ENCODE measurements at regions not wholly inside any gene's neighbourhood (a gene's known extent, or its start where the extent isn't known, plus 50 kb on each side); places are given as distances from the start of the nearest gene placed in this dataset.

DNA sequence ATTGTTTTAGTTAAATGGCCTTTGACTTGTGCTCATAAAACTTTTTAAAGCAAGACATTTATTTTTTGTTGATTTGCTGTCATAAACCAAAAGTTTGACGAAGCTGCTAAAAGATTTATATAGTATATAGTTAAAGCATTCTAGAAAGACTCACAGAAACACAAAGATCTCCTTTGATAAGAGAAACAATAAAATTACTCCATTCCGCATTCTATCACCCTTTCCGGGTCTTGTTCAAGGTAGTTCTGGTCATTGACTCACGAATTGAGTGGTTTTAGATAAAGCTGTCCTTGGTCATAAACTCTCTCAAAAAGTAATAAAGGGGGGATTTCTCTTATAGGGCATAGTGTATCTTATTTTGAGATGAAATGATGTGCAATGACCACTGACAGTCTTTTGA lies 1010.5 kb upstream of the NCAM2 start:
- H3K4me3 ChIP-seq (ENCODE audit: low read depth, low read length) = no peak overlapping the region
- DNase-seq (ENCODE audit: low read depth) = no peak
- TF ChIP-seq, protein P1, sequence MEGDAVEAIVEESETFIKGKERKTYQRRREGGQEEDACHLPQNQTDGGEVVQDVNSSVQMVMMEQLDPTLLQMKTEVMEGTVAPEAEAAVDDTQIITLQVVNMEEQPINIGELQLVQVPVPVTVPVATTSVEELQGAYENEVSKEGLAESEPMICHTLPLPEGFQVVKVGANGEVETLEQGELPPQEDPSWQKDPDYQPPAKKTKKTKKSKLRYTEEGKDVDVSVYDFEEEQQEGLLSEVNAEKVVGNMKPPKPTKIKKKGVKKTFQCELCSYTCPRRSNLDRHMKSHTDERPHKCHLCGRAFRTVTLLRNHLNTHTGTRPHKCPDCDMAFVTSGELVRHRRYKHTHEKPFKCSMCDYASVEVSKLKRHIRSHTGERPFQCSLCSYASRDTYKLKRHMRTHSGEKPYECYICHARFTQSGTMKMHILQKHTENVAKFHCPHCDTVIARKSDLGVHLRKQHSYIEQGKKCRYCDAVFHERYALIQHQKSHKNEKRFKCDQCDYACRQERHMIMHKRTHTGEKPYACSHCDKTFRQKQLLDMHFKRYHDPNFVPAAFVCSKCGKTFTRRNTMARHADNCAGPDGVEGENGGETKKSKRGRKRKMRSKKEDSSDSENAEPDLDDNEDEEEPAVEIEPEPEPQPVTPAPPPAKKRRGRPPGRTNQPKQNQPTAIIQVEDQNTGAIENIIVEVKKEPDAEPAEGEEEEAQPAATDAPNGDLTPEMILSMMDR (IDR thresholded peaks at IDR 0.05; ENCODE audit: low read depth, low read length) = no peak
- TF ChIP-seq POLR2A (IDR thresholded peaks at IDR 0.05; ENCODE audit: extremely low read depth, insufficient read length) = no peak
- TF ChIP-seq, protein P2, sequence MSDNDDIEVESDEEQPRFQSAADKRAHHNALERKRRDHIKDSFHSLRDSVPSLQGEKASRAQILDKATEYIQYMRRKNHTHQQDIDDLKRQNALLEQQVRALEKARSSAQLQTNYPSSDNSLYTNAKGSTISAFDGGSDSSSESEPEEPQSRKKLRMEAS (IDR thresholded peaks at IDR 0.05; ENCODE audit: low read depth, low read length) = no peak
- no peak for TF ChIP-seq MYC (IDR thresholded peaks at IDR 0.05; ENCODE audit: low read depth, low read length)

DNA sequence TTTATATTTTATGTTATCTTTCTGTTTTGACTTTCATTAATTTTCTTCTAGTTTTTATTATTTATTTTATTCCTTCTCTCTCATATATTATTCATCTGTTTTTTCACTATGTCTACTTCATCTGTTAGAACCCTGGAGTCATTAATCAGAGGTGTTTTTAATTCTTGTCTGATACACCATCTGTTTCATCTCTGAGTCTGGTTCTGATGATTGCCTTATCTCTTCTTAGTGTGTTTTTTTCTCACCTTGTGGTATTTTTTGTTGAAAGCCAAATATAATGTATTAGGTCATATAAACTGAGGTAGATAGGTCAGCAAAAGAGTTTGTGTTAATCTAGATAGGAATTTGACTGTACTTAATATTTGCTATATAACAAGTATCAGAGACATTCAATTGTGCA lies 1005.7 kb upstream of the NCAM2 start:
- DNase-seq (ENCODE audit: low read depth) = no peak
- no peak overlapping the region for H3K4me3 ChIP-seq (ENCODE audit: low read depth, low read length)
- TF ChIP-seq, protein P1 (IDR thresholded peaks at IDR 0.05; ENCODE audit: low read depth, low read length) = no peak
- TF ChIP-seq, protein P2 (IDR thresholded peaks at IDR 0.05; ENCODE audit: low read depth, low read length) = no peak
- no peak for TF ChIP-seq POLR2A (IDR thresholded peaks at IDR 0.05; ENCODE audit: extremely low read depth, insufficient read length)
- TF ChIP-seq MYC (IDR thresholded peaks at IDR 0.05; ENCODE audit: low read depth, low read length) = no peak

DNA sequence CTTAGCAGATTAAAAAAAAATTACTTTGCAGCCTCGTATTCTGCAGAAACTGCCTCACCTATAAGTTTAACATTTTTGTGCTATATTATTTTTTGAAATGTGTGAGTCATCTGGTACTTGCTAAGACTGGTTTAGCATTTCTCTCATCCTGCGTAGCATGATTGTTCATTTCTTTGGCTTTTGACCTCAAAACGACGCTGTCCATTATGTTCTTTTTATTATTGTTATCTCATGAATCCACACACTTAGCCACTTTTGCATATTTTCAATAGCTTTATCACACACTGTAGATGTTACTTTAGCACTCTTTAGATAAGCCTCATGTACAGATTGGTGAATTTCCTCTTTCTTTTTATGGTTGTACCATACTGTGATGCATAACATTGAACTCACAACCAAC lies 1004.9 kb upstream of the NCAM2 start:
- no peak for TF ChIP-seq MYC (IDR thresholded peaks at IDR 0.05; ENCODE audit: low read depth, low read length)
- TF ChIP-seq, protein P1 (IDR thresholded peaks at IDR 0.05; ENCODE audit: low read depth, low read length) = no peak
- TF ChIP-seq, protein P2 (IDR thresholded peaks at IDR 0.05; ENCODE audit: low read depth, low read length) = no peak
- TF ChIP-seq POLR2A (IDR thresholded peaks at IDR 0.05; ENCODE audit: extremely low read depth, insufficient read length) = no peak
- no peak for DNase-seq (ENCODE audit: low read depth)
- no peak overlapping the region for H3K4me3 ChIP-seq (ENCODE audit: low read depth, low read length)

DNA sequence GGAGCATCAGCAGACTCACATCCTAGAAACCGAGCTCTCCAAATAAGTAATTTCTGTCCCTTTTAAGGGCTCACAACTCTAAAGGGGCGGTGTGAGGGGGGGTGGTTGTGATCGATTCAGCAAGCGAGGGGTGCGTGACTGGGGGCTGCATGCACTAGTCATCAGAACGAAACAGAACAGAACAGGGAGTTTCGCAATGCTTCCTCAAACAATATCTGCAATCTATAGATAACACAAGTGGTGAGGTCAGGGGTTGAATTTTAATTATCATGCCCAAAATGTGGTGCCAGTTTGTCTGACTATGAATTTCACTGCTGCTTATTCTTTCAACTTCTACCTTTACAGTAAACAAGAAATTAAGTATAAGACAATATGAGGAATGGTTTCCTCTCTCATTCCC lies 1003.0 kb upstream of the NCAM2 start:
- no peak overlapping the region for H3K4me3 ChIP-seq (ENCODE audit: low read depth, low read length)
- TF ChIP-seq MYC (IDR thresholded peaks at IDR 0.05; ENCODE audit: low read depth, low read length) = no peak
- TF ChIP-seq, protein P2 (IDR thresholded peaks at IDR 0.05; ENCODE audit: low read depth, low read length) = no peak
- TF ChIP-seq, protein P1 (IDR thresholded peaks at IDR 0.05; ENCODE audit: low read depth, low read length) = no peak
- TF ChIP-seq POLR2A (IDR thresholded peaks at IDR 0.05; ENCODE audit: extremely low read depth, insufficient read length) = no peak
- DNase-seq (ENCODE audit: low read depth) = peak; percentile 68

DNA sequence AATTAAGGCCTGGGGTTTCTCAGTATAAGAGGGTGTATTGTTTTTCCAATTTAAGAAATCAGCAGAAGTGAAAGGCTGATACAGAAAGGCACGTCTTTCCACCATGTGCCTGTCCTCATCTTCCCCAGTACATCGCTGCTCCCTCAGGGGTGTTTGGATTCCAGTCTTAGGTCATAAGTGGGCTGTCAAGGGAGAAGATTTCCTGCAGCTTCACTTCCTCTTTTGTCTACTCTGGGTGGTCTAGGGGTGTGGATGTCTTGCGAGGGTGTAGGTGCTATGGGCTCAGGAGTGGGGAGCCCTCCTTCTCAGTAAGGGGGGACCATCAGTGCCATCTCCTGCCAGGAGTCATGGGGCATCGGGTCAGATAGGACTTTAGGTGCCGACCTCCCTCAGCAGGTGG lies 999.8 kb upstream of the NCAM2 start:
- TF ChIP-seq, protein P1 (IDR thresholded peaks at IDR 0.05; ENCODE audit: low read depth, low read length) = no peak
- TF ChIP-seq MYC (IDR thresholded peaks at IDR 0.05; ENCODE audit: low read depth, low read length) (no peak), POLR2A (IDR thresholded peaks at IDR 0.05; ENCODE audit: extremely low read depth, insufficient read length) (no peak)
- TF ChIP-seq, protein P2 (IDR thresholded peaks at IDR 0.05; ENCODE audit: low read depth, low read length) = no peak
- no peak overlapping the region for H3K4me3 ChIP-seq (ENCODE audit: low read depth, low read length)
- peak; percentile 20 for DNase-seq (ENCODE audit: low read depth)
